ENCODE measurements at regions not wholly inside any gene's neighbourhood (a gene's known extent, or its start where the extent isn't known, plus 50 kb on each side); places are given as distances from the start of the nearest gene placed in this dataset.
"Not testable (repeated sequence)": the region's sequence is repeated elsewhere in the genome, so short reads cannot be mapped to it uniquely, and the experiment has no call there.

DNA sequence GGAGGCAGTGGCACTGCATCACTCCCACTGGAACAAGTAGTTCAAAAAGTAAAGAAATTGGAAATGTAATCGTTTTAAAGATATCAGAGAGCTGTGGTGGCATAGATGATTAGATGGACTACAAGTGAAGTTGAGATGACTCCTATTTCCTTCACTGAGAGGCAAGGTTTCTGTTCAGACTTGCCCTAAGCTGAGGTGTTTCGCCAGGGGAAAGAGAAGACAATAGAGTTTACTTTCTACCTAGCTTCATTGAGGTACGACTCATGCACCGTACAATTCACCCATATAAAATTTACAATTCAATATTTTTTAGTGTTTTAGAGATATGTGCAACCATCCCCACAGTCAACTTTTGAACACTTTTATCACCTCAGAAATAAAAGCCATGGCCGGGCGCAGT, 1487.2 kb downstream of the SPATA31A7 start:
- H4K20me1 ChIP-seq (replicated peaks in 1 of 2; ENCODE audit: control insufficient read depth in 1 of 2, insufficient read depth in 2 of 2, low read length in 2 of 2); CTCF ChIA-PET (ENCODE audit: partially characterized antibody); H3K79me2 ChIP-seq (ENCODE audit: control insufficient read depth in 1 of 2, insufficient read depth in 2 of 2, low read length in 2 of 2); H3K4me3 ChIP-seq (ENCODE audit: extremely low read depth in 1 of 4, insufficient read depth in 2 of 4, low read depth in 3 of 4, low read length in 4 of 4); H3K56ac ChIP-seq (replicated peaks; ENCODE audit: insufficient read length, low read depth, low read length); H3K79me1 ChIP-seq (ENCODE audit: low read depth, low read length); H2BK20ac ChIP-seq (ENCODE audit: low read length); H2BK120ac ChIP-seq (replicated peaks; ENCODE audit: low read depth, low read length); H2BK12ac ChIP-seq (ENCODE audit: low read depth, low read length); H3K4me2 ChIP-seq (ENCODE audit: insufficient read depth in 1 of 2, low read depth in 2 of 2, low read length in 2 of 2); H3K27ac ChIP-seq (ENCODE audit: low read depth, low read length); H3K9me3 ChIP-seq (ENCODE audit: insufficient read depth in 2 of 2, low read depth in 1 of 2, low read length in 1 of 2); H3K27me3 ChIP-seq (replicated peaks in 1 of 4; ENCODE audit: control insufficient read depth in 3 of 4, extremely low read depth in 1 of 4, insufficient read depth in 3 of 4, low read length in 3 of 4); H3K4me1 ChIP-seq (replicated peaks in 1 of 4; ENCODE audit: control insufficient read depth in 3 of 4, insufficient read depth in 4 of 4, low read length in 3 of 4); H2BK15ac ChIP-seq (ENCODE audit: low read length); H2AK5ac ChIP-seq (ENCODE audit: low read depth, low read length); H3K36me3 ChIP-seq (ENCODE audit: control insufficient read depth in 2 of 4, insufficient read depth in 4 of 4, low read length in 3 of 4); H4K5ac ChIP-seq (ENCODE audit: insufficient read length, low read depth, low read length); H4K8ac ChIP-seq (ENCODE audit: extremely low read depth, insufficient read depth, low read length); H4K91ac ChIP-seq (replicated peaks; ENCODE audit: insufficient read length, low read length); H2AFZ ChIP-seq (ENCODE audit: low read length); H2BK5ac ChIP-seq (ENCODE audit: low read depth, low read length); H3K23me2 ChIP-seq (ENCODE audit: low read depth, low read length); H3K4ac ChIP-seq (replicated peaks; ENCODE audit: insufficient read length, low read depth, low read length); H3K18ac ChIP-seq (ENCODE audit: extremely low read depth, low read length); H3K9ac ChIP-seq (replicated peaks in 1 of 4; ENCODE audit: extremely low read depth in 1 of 4, low read depth in 3 of 4, low read length in 3 of 4); FAIRE-seq; POLR2A ChIA-PET (ENCODE audit: partially characterized antibody); H3K23ac ChIP-seq (ENCODE audit: insufficient read length); DNase-seq (ENCODE audit: low read depth in 1 of 2, low spot score in 2 of 2); H3K14ac ChIP-seq (ENCODE audit: insufficient read length): not testable (repeated sequence)
- no CpG with 5 or more reads among the region's 6 CpGs for WGBS, 2 experiments (ENCODE audit: extremely low coverage in 1 of 2, insufficient coverage in 1 of 2, insufficient read length in 1 of 2, insufficient replicate concordance in 2 of 2, low coverage in 1 of 2, low lambda C conversion rate in 2 of 2, missing lambda C conversion rate in 1 of 2)

DNA sequence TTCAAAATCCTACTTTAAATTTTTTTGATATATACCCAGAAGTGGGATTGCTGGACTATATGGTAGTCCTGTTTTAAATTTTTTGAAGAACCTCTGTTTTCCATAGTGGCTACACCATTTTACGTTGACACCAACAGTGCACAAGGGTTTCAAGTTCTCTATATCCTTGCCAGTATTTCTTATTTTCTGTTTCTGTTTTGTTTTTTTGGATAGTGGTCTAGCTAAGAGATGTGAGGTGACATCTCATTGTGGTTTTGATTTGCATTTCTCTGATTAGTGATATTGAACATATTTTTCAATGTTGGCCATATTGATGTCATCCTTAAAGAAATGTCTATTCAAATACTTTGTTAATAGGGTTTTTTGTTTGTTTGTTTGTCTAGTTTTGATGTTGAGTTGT, 1488.5 kb downstream of the SPATA31A7 start:
- H3K14ac ChIP-seq (ENCODE audit: insufficient read length); H3K23me2 ChIP-seq (ENCODE audit: low read depth, low read length); H3K4ac ChIP-seq (replicated peaks; ENCODE audit: insufficient read length, low read depth, low read length); H4K5ac ChIP-seq (ENCODE audit: insufficient read length, low read depth, low read length); H2BK120ac ChIP-seq (replicated peaks; ENCODE audit: low read depth, low read length); H3K18ac ChIP-seq (ENCODE audit: extremely low read depth, low read length); H3K4me1 ChIP-seq (replicated peaks in 1 of 4; ENCODE audit: control insufficient read depth in 3 of 4, insufficient read depth in 4 of 4, low read length in 3 of 4); H2BK5ac ChIP-seq (ENCODE audit: low read depth, low read length); FAIRE-seq; H3K9me3 ChIP-seq (ENCODE audit: insufficient read depth in 2 of 2, low read depth in 1 of 2, low read length in 1 of 2); H3K36me3 ChIP-seq (ENCODE audit: control insufficient read depth in 2 of 4, insufficient read depth in 4 of 4, low read length in 3 of 4); H3K27me3 ChIP-seq (replicated peaks in 1 of 4; ENCODE audit: control insufficient read depth in 3 of 4, extremely low read depth in 1 of 4, insufficient read depth in 3 of 4, low read length in 3 of 4); H3K79me1 ChIP-seq (ENCODE audit: low read depth, low read length); H3K9ac ChIP-seq (replicated peaks in 1 of 4; ENCODE audit: extremely low read depth in 1 of 4, low read depth in 3 of 4, low read length in 3 of 4); CTCF ChIA-PET (ENCODE audit: partially characterized antibody); H2BK12ac ChIP-seq (ENCODE audit: low read depth, low read length); H2AK5ac ChIP-seq (ENCODE audit: low read depth, low read length); H2BK20ac ChIP-seq (ENCODE audit: low read length); H2AFZ ChIP-seq (ENCODE audit: low read length); H2BK15ac ChIP-seq (ENCODE audit: low read length); H3K27ac ChIP-seq (ENCODE audit: low read depth, low read length); H3K56ac ChIP-seq (replicated peaks; ENCODE audit: insufficient read length, low read depth, low read length); H4K91ac ChIP-seq (replicated peaks; ENCODE audit: insufficient read length, low read length); H3K4me2 ChIP-seq (ENCODE audit: insufficient read depth in 1 of 2, low read depth in 2 of 2, low read length in 2 of 2); H3K79me2 ChIP-seq (ENCODE audit: control insufficient read depth in 1 of 2, insufficient read depth in 2 of 2, low read length in 2 of 2); POLR2A ChIA-PET (ENCODE audit: partially characterized antibody); H4K8ac ChIP-seq (ENCODE audit: extremely low read depth, insufficient read depth, low read length); H3K23ac ChIP-seq (ENCODE audit: insufficient read length); H3K4me3 ChIP-seq (ENCODE audit: extremely low read depth in 1 of 4, insufficient read depth in 2 of 4, low read depth in 3 of 4, low read length in 4 of 4); DNase-seq (ENCODE audit: low read depth in 1 of 2, low spot score in 2 of 2); H4K20me1 ChIP-seq (replicated peaks in 1 of 2; ENCODE audit: control insufficient read depth in 1 of 2, insufficient read depth in 2 of 2, low read length in 2 of 2): not testable (repeated sequence)
- no CpG with 5 or more reads among the region's 1 CpG for WGBS, 2 experiments (ENCODE audit: extremely low coverage in 1 of 2, insufficient coverage in 1 of 2, insufficient read length in 1 of 2, insufficient replicate concordance in 2 of 2, low coverage in 1 of 2, low lambda C conversion rate in 2 of 2, missing lambda C conversion rate in 1 of 2)

All from H1 (cell line).